ENCODE measurements at regions not wholly inside any gene's neighbourhood (a gene's known extent, or its start where the extent isn't known, plus 50 kb on each side); places are given as distances from the start of the nearest gene placed in this dataset.

- TF ChIP-seq POLR2AphosphoS5 (IDR thresholded peaks at IDR 0.05; ENCODE audit: low read depth, low read length) (no peak), TCF7L2 (IDR thresholded peaks at IDR 0.05; ENCODE audit: low read depth, low read length) (no peak)
- TF ChIP-seq, protein P1, sequence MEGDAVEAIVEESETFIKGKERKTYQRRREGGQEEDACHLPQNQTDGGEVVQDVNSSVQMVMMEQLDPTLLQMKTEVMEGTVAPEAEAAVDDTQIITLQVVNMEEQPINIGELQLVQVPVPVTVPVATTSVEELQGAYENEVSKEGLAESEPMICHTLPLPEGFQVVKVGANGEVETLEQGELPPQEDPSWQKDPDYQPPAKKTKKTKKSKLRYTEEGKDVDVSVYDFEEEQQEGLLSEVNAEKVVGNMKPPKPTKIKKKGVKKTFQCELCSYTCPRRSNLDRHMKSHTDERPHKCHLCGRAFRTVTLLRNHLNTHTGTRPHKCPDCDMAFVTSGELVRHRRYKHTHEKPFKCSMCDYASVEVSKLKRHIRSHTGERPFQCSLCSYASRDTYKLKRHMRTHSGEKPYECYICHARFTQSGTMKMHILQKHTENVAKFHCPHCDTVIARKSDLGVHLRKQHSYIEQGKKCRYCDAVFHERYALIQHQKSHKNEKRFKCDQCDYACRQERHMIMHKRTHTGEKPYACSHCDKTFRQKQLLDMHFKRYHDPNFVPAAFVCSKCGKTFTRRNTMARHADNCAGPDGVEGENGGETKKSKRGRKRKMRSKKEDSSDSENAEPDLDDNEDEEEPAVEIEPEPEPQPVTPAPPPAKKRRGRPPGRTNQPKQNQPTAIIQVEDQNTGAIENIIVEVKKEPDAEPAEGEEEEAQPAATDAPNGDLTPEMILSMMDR (IDR thresholded peaks at IDR 0.05): no peak
- TF ChIP-seq, protein P2, sequence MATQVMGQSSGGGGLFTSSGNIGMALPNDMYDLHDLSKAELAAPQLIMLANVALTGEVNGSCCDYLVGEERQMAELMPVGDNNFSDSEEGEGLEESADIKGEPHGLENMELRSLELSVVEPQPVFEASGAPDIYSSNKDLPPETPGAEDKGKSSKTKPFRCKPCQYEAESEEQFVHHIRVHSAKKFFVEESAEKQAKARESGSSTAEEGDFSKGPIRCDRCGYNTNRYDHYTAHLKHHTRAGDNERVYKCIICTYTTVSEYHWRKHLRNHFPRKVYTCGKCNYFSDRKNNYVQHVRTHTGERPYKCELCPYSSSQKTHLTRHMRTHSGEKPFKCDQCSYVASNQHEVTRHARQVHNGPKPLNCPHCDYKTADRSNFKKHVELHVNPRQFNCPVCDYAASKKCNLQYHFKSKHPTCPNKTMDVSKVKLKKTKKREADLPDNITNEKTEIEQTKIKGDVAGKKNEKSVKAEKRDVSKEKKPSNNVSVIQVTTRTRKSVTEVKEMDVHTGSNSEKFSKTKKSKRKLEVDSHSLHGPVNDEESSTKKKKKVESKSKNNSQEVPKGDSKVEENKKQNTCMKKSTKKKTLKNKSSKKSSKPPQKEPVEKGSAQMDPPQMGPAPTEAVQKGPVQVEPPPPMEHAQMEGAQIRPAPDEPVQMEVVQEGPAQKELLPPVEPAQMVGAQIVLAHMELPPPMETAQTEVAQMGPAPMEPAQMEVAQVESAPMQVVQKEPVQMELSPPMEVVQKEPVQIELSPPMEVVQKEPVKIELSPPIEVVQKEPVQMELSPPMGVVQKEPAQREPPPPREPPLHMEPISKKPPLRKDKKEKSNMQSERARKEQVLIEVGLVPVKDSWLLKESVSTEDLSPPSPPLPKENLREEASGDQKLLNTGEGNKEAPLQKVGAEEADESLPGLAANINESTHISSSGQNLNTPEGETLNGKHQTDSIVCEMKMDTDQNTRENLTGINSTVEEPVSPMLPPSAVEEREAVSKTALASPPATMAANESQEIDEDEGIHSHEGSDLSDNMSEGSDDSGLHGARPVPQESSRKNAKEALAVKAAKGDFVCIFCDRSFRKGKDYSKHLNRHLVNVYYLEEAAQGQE (IDR thresholded peaks at IDR 0.05; ENCODE audit: insufficient read depth in 1 of 2, low read depth in 2 of 2, low read length in 1 of 2): no peak
- no peaks in the 10 kb centered on the region for H3K36me3 ChIP-seq (ENCODE audit: control insufficient read depth, insufficient read depth, low read length)
- H3K27me3 ChIP-seq (ENCODE audit: control insufficient read depth, insufficient read depth, low read length): no peaks in the 10 kb centered on the region
- no peaks in the 10 kb centered on the region; the same call in 1 of the 2 replicates for H3K4me1 ChIP-seq (ENCODE audit: control insufficient read depth, insufficient read depth, low read length)
- no TSS peak for BruUV-seq (replicated peaks)
- H3K27ac ChIP-seq (ENCODE audit: low read length): no peak overlapping the region
- no peaks in the 10 kb centered on the region for H3K9me3 ChIP-seq (ENCODE audit: control insufficient read depth, insufficient read depth, low read depth, low read length)
- in situ Hi-C loops (cut with HindIII; ENCODE audit: low pct_unique_long_range_greater_than_20kb, low sequenced_read_pairs): no loop called here
- ATAC-seq (no peak), DNase-seq (ENCODE audit: low read depth, low spot score) (no peak)
- intact Hi-C loops (cut with micrococcal nuclease; ENCODE audit: unreplicated experiment): no loop called here
- ChIA-PET POLR2A (no interaction called here), CTCF (no interaction called here)
- no peak overlapping the region for H3K4me3 ChIP-seq (ENCODE audit: low read depth in 2 of 2, low read length in 2 of 2)
These were observed 273.7 kb downstream of the SEMA3D start for GRCh38 chr7:84912993-84913635.

GRCh38 chr7:84912537-84912936 lies 274.3 kb downstream of the SEMA3D start:
- in situ Hi-C loops (cut with HindIII; ENCODE audit: low pct_unique_long_range_greater_than_20kb, low sequenced_read_pairs): no loop called here
- CTCF ChIA-PET: no interaction called here
- BruUV-seq (replicated peaks): no TSS peak

More at GRCh38 chr7:84912537-84912936, 274.3 kb downstream of the SEMA3D start:
- TF ChIP-seq, protein P2 (IDR thresholded peaks at IDR 0.05; ENCODE audit: insufficient read depth in 1 of 2, low read depth in 2 of 2, low read length in 1 of 2): no peak
- TF ChIP-seq POLR2AphosphoS5 (IDR thresholded peaks at IDR 0.05; ENCODE audit: low read depth, low read length) (no peak), SIN3A (IDR thresholded peaks at IDR 0.05; ENCODE audit: borderline replicate concordance, insufficient read depth, low read depth, low read length) (no peak), TCF7L2 (IDR thresholded peaks at IDR 0.05; ENCODE audit: low read depth, low read length) (no peak)
- TF ChIP-seq, protein P1 (IDR thresholded peaks at IDR 0.05): no peak
- no peak overlapping the region for H3K27ac ChIP-seq (ENCODE audit: low read length)
- ATAC-seq (no peak), DNase-seq (ENCODE audit: low read depth, low spot score) (no peak)
- POLR2A ChIA-PET: no interaction called here
- H3K27me3 ChIP-seq (ENCODE audit: control insufficient read depth, insufficient read depth, low read length): no peaks in the 10 kb centered on the region
- H3K4me1 ChIP-seq (ENCODE audit: control insufficient read depth, insufficient read depth, low read length): no peaks in the 10 kb centered on the region; the same call in 1 of the 2 replicates
- no peaks in the 10 kb centered on the region for H3K36me3 ChIP-seq (ENCODE audit: control insufficient read depth, insufficient read depth, low read length)
- no peak overlapping the region for H3K4me3 ChIP-seq (ENCODE audit: low read depth in 2 of 2, low read length in 2 of 2)
- intact Hi-C loops (cut with micrococcal nuclease; ENCODE audit: unreplicated experiment): no loop called here
- H3K9me3 ChIP-seq (ENCODE audit: control insufficient read depth, insufficient read depth, low read depth, low read length): no peaks in the 10 kb centered on the region
